ENCODE measurements at regions not wholly inside any gene's neighbourhood (a gene's known extent, or its start where the extent isn't known, plus 50 kb on each side); places are given as distances from the start of the nearest gene placed in this dataset.

DNA sequence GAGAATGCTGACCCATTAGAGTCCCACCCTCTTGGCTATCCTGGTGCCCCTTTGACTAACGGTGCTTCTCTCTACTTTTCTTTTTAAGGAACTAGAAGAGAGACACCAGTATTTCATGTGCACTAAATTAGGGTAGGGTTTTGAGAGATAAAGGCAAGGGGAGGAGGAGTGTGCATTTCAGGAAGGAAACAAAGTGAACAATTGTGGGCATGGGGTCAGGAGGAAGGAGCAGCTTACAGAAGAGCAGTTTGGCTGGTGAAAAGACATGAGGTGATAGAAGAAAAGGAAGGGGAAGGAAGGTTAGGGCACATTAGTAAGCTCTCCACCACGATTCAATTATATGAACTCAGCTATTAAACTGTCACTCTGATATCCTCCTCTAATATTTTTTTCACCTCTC, 105.8 kb upstream of the CTAGE1 start:
- TF ChIP-seq, protein P1, sequence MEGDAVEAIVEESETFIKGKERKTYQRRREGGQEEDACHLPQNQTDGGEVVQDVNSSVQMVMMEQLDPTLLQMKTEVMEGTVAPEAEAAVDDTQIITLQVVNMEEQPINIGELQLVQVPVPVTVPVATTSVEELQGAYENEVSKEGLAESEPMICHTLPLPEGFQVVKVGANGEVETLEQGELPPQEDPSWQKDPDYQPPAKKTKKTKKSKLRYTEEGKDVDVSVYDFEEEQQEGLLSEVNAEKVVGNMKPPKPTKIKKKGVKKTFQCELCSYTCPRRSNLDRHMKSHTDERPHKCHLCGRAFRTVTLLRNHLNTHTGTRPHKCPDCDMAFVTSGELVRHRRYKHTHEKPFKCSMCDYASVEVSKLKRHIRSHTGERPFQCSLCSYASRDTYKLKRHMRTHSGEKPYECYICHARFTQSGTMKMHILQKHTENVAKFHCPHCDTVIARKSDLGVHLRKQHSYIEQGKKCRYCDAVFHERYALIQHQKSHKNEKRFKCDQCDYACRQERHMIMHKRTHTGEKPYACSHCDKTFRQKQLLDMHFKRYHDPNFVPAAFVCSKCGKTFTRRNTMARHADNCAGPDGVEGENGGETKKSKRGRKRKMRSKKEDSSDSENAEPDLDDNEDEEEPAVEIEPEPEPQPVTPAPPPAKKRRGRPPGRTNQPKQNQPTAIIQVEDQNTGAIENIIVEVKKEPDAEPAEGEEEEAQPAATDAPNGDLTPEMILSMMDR (IDR thresholded peaks at IDR 0.05): no peak
- TF ChIP-seq POLR2A (IDR thresholded peaks at IDR 0.05): no peak

Measured in Peyer's patch (tissue), 4 donors.